Activated CD4-positive, alpha-beta T cell treated with anti-CD3 and anti-CD28 coated beads, Interleukin-2, amount 50 U/mL, for 48 hours (primary cell): ENCODE measurements at regions not wholly inside any gene's neighbourhood (a gene's known extent, or its start where the extent isn't known, plus 50 kb on each side); places are given as distances from the start of the nearest gene placed in this dataset.
"Not testable (repeated sequence)": the region's sequence is repeated elsewhere in the genome, so short reads cannot be mapped to it uniquely, and the experiment has no call there.

Source experiments
- DNase-seq, 2 experiments: peaks; one replicate each; pipeline ENCODE4 v3.0.0-alpha.2; 2020

DNA sequence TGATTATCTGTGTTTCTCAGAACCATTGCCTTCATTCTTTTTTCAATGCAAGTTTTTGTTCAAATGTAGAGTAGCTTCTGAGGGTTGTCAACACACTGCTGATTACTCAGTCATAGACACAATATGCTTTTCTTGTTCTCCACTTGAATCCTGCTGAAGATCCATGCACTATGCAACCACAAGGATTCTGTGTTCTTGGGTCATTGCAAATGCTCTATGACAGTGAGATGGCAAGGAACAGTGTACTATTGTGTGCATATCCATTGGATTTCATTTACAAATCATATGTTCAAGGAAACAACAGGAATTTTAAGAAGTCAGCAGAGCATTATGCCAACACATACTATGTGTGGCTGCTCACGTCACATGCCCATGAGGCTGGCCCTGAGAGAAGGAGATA, 1590.2 kb downstream of the EFNA5 start:
- DNase-seq, result no peak

GRCh38 chr5:106076655-106077054, 1594.1 kb downstream of the EFNA5 start:
- DNase-seq, result no peak

DNA sequence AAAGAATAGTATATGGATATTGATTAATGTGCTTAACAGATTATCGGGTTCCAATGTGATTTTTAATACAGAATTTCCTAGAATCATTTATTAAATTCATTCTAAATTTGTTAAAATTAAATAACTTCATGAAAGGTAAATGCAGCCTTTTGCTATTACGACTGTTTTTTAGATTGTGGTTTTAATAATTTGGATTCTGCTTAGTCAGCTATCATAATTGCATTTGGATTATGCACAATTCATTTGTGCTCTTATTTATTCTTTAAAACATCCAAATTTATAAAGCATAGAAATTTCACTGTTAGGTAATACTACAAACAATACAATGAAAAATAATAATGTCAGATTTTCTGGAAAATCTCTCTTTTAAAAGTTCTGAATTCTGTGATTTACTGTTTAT, 1598.5 kb downstream of the EFNA5 start:
- DNase-seq, result no peak

DNA sequence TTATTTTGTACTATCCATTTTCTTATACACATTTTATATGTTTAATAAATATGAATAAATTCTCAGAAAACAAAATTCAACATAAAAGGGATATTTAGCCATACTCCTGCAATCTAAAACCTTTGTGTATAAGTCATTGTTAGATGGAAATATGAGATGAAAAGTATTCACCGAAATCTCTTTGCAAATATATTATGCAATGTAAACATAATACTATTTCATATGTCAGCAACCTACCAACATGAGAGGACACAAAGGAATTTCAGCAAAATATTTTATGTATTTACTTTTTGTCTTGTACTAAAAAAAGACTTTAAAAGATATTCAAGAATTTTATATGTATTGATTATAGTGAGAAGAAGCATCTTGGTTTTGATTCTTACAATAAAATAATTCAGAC, 1623.4 kb downstream of the EFNA5 start:
- DNase-seq, result no peak

DNA sequence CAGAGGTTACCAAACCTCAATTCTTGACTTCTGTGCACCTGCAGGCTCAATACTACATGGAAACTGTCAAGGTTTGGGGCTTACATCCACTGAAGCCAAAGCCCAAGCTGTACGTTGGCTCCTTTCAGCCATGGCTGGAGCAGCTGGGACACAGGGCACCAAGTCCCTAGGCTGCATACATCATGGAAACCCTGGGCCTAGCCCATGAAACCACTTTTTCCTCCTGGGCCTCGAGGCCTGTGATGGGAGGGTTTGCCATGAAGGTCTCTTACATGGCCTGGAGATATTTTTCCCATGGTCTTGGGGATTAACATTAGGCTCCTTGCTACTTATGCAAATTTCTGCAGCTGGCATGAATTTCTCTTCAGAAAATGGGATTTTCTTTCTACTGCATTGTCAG, 1638.7 kb downstream of the EFNA5 start:
- not testable (repeated sequence) for DNase-seq

DNA sequence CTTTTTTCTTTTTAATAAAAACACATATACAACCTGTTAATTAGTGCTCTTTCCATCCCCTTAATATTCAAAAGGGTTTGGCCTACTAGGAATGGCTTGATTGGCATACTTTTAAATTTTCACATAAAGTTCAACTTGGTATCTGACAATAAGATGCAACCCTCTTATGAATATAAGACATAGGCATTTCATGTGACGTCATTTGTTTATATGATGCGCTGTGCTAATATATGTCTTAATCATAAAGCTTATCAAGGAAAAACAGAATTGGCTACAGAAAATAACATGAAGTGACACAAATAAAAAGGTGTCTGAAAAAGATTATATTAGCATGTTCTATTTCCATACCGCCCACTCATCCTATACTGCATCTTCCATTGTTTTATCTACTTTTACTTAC, 1642.4 kb downstream of the EFNA5 start:
- no peak for DNase-seq

DNA sequence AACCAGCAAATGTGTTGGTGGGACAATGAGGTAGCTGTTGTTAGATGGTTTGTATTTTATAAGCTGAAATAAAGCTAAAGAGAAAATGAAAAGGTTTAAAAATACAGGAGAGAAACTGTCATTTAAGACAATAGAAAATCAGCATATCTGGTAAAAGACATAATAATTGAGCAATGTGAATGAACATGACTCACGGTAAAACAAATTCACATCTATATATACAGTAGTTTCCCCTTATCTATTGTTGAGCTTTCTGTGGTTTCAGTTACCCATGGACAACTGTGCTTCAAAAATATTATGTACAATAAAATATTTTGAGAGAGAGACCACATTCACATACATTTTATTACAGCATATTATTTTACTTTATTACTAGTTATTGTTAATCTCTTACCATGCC, 1649.8 kb downstream of the EFNA5 start:
- DNase-seq, result no peak

- no peak for DNase-seq
These were observed 1651.5 kb downstream of the EFNA5 start for GRCh38 chr5:106019261-106019660.

- DNase-seq, result no peak
These were observed 1653.4 kb downstream of the EFNA5 start for GRCh38 chr5:106017243-106017857.

- no peak for DNase-seq
These were observed 1656.5 kb downstream of the EFNA5 start for GRCh38 chr5:106014262-106014661.

DNA sequence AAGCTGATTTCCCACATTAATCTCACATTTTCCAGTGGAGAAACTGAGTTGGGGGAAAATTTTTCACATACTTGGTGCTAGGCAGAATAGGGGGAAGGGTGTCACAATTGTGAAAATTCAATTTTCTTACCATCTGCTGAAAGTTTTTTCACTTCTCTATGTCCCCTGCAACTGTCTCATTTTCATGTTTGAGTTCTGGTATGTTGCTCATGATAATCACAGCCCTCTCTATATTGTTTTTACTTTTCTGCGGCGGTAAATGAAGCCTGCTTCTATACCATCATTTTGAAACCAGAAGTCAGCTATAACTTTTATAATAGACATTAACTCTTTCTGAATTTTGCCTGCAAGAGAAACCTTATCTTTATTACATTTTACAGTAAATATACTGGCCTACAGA, 1664.5 kb downstream of the EFNA5 start:
- DNase-seq, result no peak

- DNase-seq, result not testable (repeated sequence)
These were observed 1671.7 kb downstream of the EFNA5 start for GRCh38 chr5:105998991-105999390.

- DNase-seq, result no peak
These were observed 1677.7 kb downstream of the EFNA5 start for GRCh38 chr5:105993027-105993426.

GRCh38 chr5:105982526-105982925, 1688.2 kb downstream of the EFNA5 start:
- no peak for DNase-seq

DNA sequence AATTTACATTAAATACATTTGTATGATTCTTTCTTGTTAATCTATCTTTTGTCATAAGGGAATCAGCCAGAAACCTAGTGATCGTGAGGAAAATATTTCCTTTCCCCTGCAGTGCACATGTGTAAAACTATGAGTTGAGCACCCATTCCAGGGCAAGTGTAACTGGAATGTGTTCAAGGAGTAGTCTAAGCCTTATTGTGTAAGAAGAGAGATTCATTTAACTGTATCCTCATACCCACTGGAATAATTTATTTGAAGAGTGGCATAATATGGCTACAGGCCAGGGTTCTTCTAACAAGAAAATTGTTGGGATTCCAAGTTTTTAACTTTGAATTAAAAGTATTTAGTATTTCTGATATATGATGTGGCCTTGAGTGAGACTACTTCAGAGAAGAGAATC, 1692.7 kb downstream of the EFNA5 start:
- no peak for DNase-seq

DNA sequence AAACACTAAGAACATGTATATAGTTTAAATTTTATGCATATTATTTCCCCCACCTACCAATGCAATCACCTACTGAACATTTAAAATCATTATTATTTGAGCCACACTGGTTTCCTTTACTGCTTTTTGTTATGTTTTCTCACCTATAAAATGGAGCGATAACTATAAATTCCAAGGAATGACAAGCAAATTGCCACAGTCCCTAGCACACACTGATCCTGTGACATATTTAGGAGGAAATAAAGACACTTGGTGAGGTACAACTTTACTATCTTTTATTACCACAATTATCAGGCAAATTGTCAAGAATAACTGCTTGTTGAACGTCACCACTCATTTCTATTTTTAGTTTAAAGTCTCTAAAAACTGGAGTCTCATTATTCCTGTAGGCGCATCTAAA, 1693.6 kb downstream of the EFNA5 start:
- DNase-seq, result no peak

DNA sequence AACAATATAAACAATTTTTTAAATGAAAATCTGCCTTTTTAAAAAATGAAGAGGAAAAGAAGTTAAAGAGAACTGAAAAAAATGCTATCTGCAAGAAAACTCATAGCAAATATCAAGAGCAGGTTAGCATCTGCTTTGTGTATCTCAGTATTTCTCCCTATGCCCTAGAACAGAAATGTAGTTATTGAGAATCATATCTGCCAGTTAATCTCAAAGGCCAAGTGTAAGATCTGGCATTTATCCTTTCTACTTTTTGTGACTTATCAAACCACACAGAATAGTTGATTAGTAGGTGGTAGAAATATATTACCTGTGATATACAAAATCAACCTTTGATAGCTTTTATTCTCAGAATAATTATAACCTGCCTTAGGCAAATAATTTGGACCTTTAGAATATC, 1699.8 kb downstream of the EFNA5 start:
- DNase-seq, result no peak

- DNase-seq, result no peak
These were observed 1701.8 kb downstream of the EFNA5 start for GRCh38 chr5:105968981-105969380.

DNA sequence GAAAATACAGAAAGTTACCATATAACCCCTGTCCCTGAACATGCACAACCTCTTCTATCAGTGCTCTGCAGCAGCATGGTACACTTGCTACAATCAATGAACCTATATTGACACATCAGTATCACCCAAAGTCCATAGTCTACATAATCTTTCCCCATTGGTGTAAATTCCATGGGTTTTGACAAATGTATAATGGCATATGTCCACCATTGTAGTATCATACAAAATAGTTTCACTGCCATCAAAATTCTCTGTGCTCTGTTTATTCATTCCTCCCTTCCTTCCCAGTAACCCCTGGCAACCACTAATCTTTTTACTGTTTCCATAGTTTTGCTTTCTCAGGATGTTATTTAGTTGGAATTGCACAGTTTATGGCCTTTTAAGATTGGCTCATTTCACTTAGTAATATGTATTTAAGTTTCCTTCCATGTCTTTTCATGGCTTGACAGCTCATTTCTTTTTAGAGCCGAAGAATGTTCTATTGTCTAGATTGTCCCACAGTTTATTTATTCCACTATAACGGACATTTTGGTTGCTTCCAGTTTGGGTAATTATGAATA, 1707.0 kb downstream of the EFNA5 start:
- no peak for DNase-seq

GRCh38 chr5:105961572-105961971, 1709.2 kb downstream of the EFNA5 start:
- DNase-seq, result no peak

DNA sequence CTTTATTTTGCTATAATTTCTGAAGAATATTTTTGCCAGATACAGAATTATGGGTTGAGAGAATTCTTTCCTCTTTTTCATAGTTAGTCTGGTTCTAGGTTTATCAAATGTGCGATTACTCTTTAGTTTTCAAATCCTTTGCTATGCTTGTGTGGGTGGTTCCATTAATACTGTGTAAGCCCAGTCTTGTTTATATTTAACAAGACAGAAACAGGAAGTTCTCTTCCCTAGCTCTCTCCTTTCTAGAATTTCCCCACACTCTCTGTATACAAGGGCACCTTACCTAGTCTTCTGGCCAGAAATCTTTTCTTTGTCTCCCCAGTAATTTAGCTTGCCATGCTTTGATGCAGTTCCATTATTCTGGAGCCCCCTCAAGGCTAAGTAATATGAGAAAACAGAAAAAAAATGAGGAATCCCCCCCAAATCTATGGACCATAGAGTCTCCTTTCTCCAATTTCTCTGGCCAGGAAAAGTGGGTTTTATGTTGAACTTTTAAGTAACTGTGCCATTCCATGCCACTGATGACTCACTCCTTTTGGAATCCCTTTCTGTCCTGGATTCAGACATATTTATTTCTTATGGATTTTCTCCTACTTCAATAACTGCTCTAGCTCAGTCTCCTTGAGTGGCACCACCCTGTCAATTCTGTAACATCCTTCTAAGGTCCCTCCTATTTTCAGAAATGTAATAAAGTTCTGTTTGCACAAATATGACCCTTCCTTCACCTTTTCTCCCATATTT, 1714.1 kb downstream of the EFNA5 start:
- DNase-seq, result no peak

GRCh38 chr5:105954341-105954740, 1716.4 kb downstream of the EFNA5 start:
- no peak for DNase-seq

GRCh38 chr5:105953616-105954015, 1717.1 kb downstream of the EFNA5 start:
- DNase-seq, result no peak

- DNase-seq, result no peak
These were observed 1717.9 kb downstream of the EFNA5 start for GRCh38 chr5:105952875-105953274.

DNA sequence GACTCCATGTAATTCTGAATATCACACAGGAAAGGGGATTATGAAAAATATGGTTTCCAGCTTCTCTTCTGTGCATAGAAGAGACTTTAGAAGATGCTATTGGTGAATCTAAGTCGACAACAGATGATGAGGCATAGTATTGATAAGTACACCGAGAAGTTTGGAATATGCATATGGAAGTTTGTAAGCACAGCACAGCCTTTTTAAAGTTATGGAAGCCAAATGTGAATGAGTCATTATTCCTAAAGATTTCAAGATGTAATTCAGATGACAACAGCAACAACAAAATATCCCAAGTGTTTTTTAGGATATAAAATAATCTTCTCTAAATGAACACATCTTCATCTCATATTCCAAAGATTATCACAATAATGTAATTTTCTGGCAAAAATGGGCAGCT, 1723.3 kb downstream of the EFNA5 start:
- no peak for DNase-seq
